WTC11 (cell line): ENCODE measurements at regions not wholly inside any gene's neighbourhood (a gene's known extent, or its start where the extent isn't known, plus 50 kb on each side); places are given as distances from the start of the nearest gene placed in this dataset.

Experiments used
- CREB1 ChIP-seq: sonication (generic); formaldehyde crosslinking; IDR thresholded peaks from 2 replicates; pipeline ENCODE4 v1.8.0; 2023; ENCODE audit warnings: mild to moderate bottlenecking, missing genetic modification reagents
- ELF4 ChIP-seq: sonication (generic); formaldehyde crosslinking; IDR thresholded peaks from 2 replicates; pipeline ENCODE4 v1.8.1; 2022; ENCODE audit warnings: low read depth, mild to moderate bottlenecking, moderate library complexity, missing genetic modification reagents
- ETV6 ChIP-seq: sonication (generic); formaldehyde crosslinking; IDR thresholded peaks from 2 replicates; pipeline ENCODE4 v1.8.1; 2022; ENCODE audit warnings: mild to moderate bottlenecking, missing genetic modification reagents
- FOXP1 ChIP-seq: sonication (generic); formaldehyde crosslinking; IDR thresholded peaks from 2 replicates; pipeline ENCODE4 v1.8.0; 2022; ENCODE audit warnings: missing genetic modification reagents, mild to moderate bottlenecking, moderate library complexity, borderline replicate concordance
- TEAD4 ChIP-seq: sonication (generic); formaldehyde crosslinking; IDR thresholded peaks from 2 replicates; pipeline ENCODE4 v1.8.0; 2022; ENCODE audit warnings: mild to moderate bottlenecking, missing genetic modification reagents
- TP53 ChIP-seq: sonication (generic); formaldehyde crosslinking; IDR thresholded peaks from 2 replicates; pipeline ENCODE4 v1.8.1; 2023; ENCODE audit warnings: mild to moderate bottlenecking, missing genetic modification reagents
- ZNF423 ChIP-seq: fragments of 250-450 bp; sonication (Bioruptor Pico); IDR thresholded peaks from 2 replicates; pipeline ENCODE4 v2.1.2; 2022; ENCODE audit warnings: mild to moderate bottlenecking, moderate library complexity
- TF ChIP-seq, protein P1 (sequence below): sonication (generic); formaldehyde crosslinking; IDR thresholded peaks from 2 replicates; pipeline ENCODE4 v1.8.0; 2022; ENCODE audit warnings: mild to moderate bottlenecking, missing genetic modification reagents
- TF ChIP-seq, protein P2 (sequence below): sonication (generic); formaldehyde crosslinking; IDR thresholded peaks from 2 replicates; pipeline ENCODE4 v1.8.1; 2022; ENCODE audit warnings: low read depth, mild to moderate bottlenecking, moderate library complexity, missing genetic modification reagents, borderline replicate concordance
- TF ChIP-seq, protein P3 (sequence below): fragments of 200-600 bp; IDR thresholded peaks from 2 replicates; pipeline ENCODE4 v1.8.0; 2022; ENCODE audit warnings: antibody characterized with exemption
- TF ChIP-seq, protein P4 (sequence below): sonication (generic); formaldehyde crosslinking; IDR thresholded peaks from 2 replicates; pipeline ENCODE4 v1.8.1; 2023; ENCODE audit warnings: mild to moderate bottlenecking, missing genetic modification reagents
- TF ChIP-seq, protein P5 (sequence below): sonication (generic); formaldehyde crosslinking; IDR thresholded peaks from 2 replicates; pipeline ENCODE4 v1.8.1; 2023; ENCODE audit warnings: mild to moderate bottlenecking, missing genetic modification reagents, moderate library complexity

DNA sequence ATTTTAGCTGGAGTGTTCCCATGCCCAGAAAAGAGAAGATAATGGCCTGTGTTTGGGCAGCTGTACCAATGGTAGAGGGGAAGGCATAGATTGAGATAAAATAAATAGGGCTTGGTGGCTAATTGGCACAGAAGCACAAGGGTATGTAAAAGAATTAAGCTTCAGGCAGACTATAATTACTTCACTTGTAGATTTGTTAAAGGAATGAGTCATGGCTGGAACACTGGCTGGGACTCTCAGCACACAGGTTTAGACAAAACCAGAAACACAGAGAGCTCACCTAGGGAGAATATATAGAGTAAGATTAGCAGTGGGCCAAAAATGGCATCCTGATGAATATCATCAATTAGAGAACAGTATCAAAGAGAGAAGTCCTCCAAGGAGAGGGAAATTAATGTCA, 198.3 kb upstream of the FIGN start:
- TF ChIP-seq, protein P1, sequence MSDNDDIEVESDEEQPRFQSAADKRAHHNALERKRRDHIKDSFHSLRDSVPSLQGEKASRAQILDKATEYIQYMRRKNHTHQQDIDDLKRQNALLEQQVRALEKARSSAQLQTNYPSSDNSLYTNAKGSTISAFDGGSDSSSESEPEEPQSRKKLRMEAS = no peak
- TF ChIP-seq, protein P2, sequence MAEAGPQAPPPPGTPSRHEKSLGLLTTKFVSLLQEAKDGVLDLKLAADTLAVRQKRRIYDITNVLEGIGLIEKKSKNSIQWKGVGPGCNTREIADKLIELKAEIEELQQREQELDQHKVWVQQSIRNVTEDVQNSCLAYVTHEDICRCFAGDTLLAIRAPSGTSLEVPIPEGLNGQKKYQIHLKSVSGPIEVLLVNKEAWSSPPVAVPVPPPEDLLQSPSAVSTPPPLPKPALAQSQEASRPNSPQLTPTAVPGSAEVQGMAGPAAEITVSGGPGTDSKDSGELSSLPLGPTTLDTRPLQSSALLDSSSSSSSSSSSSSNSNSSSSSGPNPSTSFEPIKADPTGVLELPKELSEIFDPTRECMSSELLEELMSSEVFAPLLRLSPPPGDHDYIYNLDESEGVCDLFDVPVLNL (CRISPR knock-in tag) = no peak
- TF ChIP-seq, protein P3, sequence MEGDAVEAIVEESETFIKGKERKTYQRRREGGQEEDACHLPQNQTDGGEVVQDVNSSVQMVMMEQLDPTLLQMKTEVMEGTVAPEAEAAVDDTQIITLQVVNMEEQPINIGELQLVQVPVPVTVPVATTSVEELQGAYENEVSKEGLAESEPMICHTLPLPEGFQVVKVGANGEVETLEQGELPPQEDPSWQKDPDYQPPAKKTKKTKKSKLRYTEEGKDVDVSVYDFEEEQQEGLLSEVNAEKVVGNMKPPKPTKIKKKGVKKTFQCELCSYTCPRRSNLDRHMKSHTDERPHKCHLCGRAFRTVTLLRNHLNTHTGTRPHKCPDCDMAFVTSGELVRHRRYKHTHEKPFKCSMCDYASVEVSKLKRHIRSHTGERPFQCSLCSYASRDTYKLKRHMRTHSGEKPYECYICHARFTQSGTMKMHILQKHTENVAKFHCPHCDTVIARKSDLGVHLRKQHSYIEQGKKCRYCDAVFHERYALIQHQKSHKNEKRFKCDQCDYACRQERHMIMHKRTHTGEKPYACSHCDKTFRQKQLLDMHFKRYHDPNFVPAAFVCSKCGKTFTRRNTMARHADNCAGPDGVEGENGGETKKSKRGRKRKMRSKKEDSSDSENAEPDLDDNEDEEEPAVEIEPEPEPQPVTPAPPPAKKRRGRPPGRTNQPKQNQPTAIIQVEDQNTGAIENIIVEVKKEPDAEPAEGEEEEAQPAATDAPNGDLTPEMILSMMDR = no peak
- TF ChIP-seq TP53 (CRISPR knock-in tag) (no peak), ETV6 (CRISPR knock-in tag) (no peak), ZNF423 (CRISPR knock-in tag) (no peak), CREB1 (no peak), TEAD4 (no peak), FOXP1 (CRISPR knock-in tag) (no peak), ELF4 (CRISPR knock-in tag) (no peak)
- TF ChIP-seq, protein P4, sequence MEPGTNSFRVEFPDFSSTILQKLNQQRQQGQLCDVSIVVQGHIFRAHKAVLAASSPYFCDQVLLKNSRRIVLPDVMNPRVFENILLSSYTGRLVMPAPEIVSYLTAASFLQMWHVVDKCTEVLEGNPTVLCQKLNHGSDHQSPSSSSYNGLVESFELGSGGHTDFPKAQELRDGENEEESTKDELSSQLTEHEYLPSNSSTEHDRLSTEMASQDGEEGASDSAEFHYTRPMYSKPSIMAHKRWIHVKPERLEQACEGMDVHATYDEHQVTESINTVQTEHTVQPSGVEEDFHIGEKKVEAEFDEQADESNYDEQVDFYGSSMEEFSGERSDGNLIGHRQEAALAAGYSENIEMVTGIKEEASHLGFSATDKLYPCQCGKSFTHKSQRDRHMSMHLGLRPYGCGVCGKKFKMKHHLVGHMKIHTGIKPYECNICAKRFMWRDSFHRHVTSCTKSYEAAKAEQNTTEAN (CRISPR knock-in tag) = no peak
- TF ChIP-seq, protein P5, sequence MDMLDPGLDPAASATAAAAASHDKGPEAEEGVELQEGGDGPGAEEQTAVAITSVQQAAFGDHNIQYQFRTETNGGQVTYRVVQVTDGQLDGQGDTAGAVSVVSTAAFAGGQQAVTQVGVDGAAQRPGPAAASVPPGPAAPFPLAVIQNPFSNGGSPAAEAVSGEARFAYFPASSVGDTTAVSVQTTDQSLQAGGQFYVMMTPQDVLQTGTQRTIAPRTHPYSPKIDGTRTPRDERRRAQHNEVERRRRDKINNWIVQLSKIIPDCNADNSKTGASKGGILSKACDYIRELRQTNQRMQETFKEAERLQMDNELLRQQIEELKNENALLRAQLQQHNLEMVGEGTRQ = no peak
